HG03457 (cell line): ENCODE measurements at regions not wholly inside any gene's neighbourhood (a gene's known extent, or its start where the extent isn't known, plus 50 kb on each side); places are given as distances from the start of the nearest gene placed in this dataset.
"Not testable (repeated sequence)": the region's sequence is repeated elsewhere in the genome, so short reads cannot be mapped to it uniquely, and the experiment has no call there.

Source experiments
- ATAC-seq: cut with Tn5 transposase; IDR thresholded peaks from one replicate; pipeline ENCODE4 v1.9.1; 2021; ENCODE audit warnings: moderate number of reproducible peaks; ENCODE audit not compliant: unreplicated experiment

DNA sequence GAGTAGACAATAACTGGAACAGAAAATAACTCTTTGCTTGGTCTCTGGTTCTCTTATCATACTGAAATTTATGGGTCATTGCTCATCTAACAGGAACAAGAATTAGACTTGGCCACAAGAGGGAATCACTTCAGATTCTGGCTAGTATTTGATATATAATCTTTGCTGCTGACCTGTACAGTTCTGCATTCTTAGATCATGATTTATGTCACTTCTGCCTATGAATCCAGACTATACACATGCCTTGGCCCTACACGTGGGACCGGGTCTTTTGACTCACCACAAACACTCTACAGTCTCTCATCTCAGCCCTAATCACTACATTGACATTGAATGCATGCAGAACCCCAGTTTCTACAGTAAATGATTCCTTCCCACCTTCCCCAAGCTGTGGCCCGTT, 162.5 kb upstream of the SOX2 start:
- ATAC-seq = no peak

DNA sequence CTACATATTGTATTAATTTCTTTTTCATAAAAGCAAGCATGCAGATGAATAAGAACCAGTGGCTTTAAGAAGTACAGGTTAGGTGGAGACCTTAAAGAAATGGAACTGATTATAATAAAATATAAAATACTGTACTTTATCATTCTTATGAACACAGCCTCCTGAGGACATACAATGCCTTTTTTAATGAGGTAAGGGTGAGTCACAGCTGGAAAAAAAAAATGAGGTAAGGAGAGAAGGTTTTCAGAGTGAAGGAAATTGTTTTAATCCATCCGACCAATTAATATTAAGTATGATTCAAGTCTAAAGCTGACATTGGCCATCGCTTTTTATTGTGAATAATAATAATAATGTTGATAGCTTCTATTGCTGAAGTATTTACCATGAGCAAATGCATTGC, 170.3 kb upstream of the SOX2 start:
- ATAC-seq = no peak

DNA sequence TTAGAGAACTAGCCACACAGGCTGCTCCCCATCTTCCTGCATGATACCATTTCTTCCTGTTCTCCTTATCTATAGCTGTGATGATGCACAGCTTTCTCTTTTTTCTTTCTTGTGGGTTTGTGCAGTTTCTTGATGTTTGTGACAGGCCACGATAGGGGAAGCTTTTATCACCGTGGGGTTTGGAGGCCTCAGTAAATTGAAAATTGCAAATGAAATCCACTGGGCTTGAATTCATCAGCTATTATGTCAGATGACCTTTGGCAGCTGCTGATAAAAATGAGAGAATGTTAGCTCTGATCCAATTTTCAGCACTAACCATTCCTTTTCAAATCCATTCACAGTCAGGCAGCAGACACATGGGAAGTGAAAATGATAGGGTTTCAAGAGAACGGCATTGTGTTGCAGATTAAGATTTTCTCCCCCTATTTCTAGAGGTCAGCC, 176.9 kb upstream of the SOX2 start:
- no peak for ATAC-seq

DNA sequence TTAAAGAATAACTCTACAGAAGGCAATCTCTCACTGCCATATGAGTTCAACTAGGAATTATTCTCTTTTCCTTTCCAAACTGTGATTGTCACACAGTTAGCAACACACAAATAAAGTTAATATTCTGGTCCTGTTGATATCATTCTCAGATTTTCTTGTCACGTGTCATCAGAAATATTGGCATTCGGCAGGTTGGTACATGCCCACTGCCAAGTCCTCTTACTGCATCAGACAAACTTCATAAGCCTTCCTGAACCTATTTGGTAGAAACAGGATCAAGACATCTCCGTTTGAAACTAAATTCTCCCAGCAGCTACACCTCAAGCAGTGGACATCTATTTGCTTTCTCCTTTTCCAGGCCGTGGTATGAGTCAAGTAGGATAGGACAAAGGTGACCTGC, 177.9 kb upstream of the SOX2 start:
- no peak for ATAC-seq

DNA sequence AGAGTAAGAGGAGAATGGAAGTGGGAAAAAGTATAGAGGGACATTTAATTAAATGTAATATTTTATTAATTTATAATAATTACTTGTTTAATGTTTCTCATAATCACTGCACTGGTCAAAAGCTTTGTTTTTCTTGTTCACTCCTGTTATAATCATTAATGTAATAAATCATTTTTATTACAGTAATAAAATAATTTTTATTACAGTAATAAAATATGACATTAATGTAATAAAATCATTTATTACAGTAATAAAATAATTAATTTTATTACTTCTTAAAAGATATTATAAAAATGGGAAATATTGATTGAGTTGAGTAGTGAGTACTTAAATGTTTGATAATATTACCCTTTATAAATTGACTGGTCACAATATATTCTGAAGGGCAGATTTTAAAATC, 181.1 kb upstream of the SOX2 start:
- ATAC-seq = no peak

DNA sequence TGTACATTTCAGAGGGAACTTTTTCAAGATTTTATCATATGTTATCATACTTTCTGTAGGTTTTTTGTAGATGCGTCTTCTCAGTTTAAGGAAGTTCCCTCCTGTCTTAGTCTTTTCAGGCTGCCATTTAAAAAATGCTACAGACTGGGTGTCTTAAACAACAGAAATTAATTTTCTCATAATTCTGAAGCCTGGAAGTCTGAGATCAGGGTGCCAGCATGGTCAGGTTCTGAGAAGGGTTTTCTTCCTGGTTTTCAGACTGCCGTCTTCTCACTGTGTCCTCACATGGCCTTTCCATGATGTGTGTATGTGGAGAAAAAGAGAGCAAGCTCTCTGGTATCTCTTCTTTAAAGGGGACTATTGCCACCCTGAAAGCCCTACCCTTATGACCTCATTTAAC, 189.9 kb upstream of the SOX2 start:
- ATAC-seq = no peak

DNA sequence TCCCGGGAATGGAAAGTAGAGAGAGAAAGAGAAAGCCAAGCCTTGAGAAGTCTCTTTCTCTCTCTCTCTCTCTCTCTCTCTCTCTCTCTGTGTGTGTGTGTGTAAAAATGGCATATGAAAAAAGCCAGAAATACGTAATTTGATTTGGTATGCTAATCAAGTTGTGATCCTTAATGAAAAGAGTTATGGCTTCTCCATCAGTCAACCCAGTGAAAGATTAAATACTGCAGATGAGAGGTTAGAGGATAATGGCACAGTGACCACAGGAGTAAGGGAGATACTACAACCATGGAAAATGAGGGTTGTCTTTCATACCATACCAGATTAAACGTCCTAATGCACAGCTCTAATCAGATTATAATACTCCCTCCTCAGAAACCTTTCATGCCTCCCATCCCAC, 193.5 kb upstream of the SOX2 start:
- no peak for ATAC-seq

DNA sequence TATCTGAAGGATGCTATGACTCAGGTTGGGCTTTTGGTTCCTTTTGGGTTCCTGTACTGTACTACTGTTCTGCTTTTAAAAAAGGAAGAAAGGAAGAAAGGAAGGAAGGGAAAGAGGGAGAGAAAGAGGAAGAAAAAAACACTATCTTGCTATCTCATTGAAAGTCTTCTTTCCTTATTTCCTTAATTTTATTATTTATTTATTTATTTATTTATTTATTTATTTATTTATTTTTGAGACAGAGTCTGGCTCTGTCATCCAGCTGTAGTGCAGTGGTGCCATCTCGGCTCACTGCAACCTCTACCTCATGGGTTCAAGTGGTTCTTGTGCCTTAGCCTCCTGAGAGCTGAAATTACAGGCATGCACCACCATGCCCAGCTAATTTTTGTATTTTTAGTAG, 198.9 kb upstream of the SOX2 start:
- no peak for ATAC-seq

DNA sequence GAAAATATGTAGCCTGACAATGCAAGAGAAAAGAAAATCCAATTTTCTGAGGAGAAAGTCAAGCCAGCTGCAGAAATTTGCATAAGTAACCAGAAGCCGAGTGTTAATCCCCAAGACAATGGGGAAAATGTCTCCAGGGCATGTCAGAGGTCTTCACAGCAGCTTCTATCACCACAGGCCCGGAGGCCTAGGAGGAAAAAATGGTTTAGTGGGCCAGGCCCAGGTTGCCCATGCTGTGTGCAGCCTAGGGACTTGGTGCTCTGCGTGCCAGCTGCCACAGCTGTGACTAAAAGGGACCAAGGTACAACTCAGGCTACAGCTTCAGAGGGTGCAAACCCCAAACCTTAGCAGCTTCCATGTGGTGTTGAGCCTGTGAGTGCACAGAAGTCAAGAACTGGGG, 201.2 kb upstream of the SOX2 start:
- no peak for ATAC-seq

DNA sequence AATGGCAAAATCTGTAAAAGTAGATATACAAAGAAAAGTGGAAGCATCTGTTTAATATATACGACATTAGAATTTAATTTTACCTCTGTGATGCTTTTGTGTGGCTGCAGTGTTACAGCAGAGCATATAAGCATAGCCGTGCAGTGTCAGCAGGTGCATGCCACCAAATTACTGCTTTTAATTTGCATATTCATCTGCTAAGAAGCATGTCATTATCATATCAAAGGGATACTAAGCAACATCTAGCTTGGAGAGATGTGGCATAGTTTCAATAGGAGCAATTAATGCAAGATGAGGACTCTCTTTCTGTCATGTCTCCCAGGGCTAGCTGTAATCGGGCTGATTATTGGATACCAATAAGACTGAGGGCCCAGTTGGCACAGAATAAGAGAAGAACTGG, 214.4 kb upstream of the SOX2 start:
- no peak for ATAC-seq

DNA sequence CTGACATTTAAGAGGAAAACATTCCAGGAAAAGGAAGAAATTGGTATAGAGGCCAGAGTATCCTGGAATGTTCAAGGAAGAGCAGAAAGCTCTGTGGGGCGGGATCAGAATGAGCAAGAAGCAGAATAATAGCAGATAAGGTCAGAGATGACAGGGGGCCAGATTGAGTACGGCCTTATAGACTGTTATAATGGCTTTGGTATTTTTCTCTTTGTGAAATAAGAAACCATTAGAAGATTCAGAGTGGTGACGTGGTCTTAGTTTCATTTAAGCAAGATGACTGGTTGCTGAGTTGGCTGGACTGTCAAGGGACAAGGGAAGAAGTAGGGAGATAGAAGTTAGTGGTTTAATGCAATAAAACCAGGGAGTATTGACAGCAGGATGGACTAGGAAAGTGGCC, 218.3 kb upstream of the SOX2 start:
- ATAC-seq = no peak

DNA sequence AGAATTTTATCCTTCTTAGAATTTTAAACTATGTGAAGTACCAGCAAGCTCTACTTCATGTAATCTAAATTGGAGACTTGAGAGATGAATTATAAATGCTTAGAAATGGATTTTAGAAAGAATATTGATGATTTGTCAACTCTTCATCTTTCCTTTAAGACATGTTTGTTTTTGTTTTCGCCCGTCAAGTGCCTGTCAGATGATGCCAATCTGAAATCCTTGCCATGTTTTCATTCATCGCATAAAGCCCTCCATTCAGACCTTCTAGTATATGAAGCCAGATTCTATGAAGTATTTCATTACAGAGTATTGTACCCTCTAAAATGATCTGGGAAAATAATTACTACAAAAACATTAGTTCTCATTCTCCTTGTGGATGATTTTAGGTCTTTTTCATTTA, 223.2 kb upstream of the SOX2 start:
- no peak for ATAC-seq

DNA sequence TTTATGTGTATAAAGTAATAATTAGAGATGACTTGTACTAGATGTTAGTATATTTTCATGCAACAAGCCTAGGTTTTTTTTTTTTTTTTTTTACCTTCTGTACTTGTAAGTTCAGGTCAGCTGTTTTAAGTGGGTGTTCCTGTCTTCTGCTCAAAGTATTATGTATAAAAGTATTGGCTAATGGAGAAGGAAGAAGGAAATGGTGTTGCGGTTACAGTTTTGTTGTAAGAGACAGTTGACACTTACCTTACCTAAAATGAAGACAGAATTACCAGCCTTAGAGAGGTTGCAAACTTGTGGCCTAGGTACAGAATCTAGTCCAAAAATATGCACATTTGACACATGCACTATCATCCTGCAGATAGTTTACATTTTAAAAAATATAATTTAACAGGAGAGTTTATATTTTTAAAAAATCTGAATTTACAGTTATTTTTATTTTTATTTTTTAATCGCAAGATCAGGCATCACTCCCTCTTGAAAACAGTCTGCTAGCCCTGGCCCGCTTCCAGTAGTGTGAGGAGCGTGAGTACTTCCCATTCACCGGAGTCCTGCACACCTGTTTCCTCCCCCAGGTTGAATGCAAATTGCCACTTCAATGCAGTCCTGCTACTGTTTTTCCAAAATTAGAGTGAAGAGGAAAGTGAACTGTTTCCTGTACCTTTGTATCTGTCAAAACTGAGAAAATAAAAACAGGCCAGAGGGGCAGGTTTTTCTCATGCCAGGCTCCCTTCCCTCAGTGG, 224.3 kb upstream of the SOX2 start:
- ATAC-seq = no peak

DNA sequence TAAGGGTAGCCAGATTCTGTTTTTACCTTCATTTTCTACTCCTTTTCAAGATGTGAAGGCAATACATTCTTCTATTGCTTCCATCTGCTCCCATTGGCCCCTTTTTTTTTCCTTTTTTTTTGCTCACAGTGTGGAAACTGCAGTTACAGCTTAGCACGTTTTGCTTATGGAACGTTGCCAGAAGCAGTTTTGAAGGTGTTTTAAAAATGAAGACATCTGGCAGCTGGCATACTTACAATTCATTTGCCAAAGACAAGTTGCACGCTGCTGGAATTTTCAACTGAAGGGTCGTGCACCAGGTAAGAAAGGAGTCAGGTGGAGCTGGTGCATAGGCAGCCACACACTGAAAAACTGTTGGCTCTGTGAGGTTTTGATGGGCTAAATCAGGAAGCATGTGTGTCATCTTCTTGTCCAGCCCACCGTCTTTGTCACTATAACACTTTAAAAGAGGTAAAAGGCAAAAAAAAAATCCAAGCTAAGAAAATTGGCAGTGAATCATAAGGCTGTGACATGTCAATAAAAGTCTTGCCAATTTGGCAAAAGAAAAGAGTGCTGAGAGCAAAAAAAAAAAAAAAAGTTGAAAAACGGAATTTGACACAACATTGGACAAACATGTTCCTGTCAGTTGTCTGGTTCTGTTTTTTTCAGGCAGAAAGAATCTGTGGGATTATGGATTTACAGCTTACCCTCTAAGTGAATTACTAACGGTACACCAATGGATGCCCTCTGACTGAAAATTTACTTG, 225.4 kb upstream of the SOX2 start:
- ATAC-seq = no peak

DNA sequence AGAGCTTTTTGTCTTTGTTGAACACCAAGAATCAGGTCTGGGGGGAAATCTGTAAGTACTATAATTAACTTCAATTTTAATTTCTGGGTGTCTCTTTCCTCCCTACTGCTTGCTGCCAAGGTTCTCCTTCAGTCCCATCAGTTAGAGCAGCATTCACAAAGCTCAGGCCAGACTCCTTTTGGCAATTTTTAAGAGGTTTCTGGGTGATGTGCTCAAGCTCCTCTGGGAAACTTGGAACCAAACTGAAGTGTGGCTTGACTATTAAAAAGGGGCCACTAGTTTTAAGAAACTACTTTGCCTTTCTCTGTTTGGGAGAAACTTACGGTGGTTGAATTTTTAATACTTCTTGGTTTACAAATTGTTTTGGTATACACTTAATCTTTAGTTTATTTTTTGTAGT, 227.7 kb upstream of the SOX2 start:
- no peak for ATAC-seq

DNA sequence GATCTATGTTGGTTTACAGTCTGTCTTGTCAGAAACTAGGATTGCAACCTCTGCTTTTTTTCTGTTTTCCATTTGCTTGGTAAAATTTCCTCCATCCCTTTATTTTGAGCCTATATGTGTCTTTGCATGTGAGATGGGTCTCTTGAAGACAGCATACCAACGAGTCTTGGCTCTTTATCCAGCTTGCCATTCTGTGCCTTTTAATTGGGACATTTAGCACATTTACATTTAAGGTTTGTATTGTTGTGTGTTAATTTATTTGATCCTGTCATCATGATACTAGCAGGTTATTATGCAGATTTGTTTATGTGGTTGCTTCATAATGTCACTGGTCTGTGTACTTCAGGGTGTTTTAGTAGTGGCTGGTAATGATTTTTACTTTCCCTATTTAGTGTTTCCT, 236.6 kb upstream of the SOX2 start:
- not testable (repeated sequence) for ATAC-seq

DNA sequence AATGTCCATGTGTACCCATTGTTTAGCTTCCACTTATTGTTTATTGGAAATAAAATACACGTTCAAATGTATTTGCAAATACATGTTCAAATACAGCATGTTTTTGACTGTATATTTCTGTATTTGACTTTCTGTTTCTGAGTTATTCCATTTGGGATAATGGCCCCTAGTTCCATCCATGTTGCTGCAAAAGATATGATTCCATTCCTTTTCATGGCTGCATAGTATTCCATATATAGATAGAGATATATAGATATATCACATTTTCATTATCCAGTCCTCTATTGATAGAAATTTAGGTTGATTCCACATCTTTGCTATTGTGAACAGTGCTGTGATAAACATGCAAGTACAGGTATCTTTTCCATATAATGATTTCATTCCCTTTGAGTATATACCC, 241.4 kb upstream of the SOX2 start:
- ATAC-seq = no peak

DNA sequence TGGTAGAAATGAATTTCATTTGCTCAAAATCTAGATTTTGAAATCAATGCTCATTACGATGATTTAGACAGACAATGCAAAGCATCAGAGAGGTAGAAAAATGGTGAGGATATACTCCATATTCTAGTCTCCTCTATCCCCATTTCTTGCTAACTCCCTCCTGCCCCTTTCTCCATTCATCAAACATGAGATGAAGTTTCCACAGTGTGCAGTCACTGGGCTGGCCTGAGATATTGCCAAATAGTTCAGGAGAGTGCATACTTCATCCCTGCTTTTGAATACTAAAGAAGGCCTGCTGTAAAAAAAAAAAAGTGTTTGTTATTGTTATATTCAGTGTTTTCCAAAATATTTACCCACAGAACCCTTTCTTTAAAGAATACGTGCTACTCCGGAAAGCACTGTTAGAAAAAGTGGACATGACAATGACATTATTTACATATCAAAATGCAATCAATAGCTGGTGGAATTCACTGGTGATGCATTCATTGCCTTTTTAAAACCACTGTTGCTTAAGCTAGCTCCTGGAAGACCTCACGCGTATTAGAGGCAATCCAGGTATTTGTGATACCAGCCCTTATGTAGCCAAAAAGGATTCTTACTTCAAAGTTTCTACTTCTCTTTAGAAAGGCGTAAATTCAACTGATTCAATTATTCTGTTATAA, 247.6 kb upstream of the SOX2 start:
- ATAC-seq = no peak

DNA sequence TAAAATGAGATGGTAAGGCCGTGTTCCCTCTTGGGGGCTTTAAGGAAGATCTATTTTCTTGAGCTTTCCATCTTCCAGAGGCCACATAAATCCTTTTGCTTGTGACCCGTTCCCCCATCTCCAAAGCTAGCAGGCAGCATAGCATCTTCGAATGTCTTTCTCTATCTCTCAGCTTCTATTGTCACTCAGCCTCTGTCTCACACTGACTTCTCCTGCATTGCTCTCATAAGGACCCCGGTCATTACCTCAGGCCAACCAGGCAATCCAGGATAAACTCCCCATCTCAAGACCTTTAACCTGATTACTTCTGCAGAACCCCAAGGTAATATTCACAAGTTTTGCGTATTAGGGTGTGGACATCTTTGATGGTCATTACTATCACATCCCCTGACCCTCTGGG, 250.3 kb upstream of the SOX2 start:
- no peak for ATAC-seq

DNA sequence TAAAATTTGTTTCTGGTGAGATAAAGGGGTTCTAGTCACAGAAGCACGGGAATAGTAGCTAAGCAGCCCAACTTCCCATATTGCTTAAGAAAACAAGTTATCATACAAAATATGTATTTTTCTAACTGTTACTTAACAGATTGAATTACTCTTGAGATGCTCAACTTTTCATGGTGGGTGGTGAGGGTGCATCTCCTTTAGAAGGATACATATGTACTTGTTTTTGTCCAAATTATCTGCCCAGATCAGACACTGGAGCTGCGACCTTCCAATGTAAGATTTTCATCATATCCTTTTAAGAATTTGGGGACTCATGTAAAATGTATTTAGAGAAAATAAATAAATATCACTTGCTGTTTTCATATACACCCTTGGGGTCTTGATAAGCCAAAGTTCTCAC, 252.2 kb upstream of the SOX2 start:
- no peak for ATAC-seq

DNA sequence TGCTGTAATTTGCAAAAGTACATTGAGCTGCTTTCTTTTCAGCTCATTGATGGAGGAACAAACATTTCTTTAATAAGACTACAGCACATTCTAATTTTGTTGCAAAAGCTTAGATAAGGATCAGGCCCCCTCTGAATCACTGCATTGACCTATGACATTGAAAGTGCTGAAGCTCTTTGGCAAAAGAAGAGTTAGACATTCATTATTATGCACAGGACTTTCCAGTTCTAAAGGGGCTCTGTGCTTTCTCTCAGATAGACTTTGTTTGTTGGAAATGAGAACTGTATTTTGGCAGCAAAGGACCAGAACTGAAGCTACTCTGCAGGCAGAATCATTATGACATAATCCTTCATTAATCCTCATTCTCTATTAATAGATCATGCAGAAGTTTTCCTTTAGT, 252.9 kb upstream of the SOX2 start:
- no peak for ATAC-seq

DNA sequence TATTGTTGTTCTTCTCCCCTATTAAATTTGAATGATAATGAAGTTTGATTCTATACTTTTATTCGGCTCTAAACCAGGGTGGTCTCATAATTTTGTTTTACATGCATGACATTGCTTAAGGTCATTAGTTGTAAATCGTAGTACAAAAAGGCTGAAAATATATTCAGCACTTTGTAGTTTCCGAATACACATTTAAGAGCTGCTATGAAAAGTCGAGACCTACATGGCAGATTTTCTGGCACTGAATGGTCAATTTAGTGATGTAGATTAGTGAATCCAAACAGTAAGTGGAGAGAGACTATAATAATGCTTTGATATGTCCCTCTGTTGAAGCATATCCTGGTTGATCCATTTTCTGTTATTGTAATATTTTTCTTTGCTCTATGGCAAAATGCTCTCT, 254.0 kb upstream of the SOX2 start:
- no peak for ATAC-seq
